GM19099 (cell line): ENCODE measurements at regions not wholly inside any gene's neighbourhood (a gene's known extent, or its start where the extent isn't known, plus 50 kb on each side); places are given as distances from the start of the nearest gene placed in this dataset.

Experiments used
- POLR2A ChIP-seq: IDR thresholded peaks from 3 replicates; pipeline ENCODE4 v1.6.1; 2011; ENCODE audit warnings: low read depth; ENCODE audit not compliant: insufficient read length; ENCODE audit errors: extremely low read depth

DNA sequence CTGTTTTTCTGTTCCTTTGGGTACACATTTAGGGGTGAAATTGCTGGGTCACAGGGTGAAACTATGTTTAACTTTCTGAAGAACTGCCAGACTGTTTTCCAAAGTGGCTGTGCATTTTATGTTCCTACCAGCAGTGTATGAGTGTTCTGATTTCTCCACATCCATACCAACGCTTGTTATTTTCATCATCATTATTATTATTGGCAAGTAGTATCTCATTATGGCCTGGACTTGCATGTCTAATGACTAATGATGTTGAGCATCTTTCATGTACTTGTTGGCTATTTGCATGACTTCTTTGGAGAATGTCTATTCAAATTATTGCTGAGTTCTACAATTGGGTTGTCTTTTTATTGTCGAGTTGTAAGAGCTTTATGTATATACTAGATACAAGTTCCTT lies 321.8 kb upstream of the HTR2A start:
- no peak for TF ChIP-seq POLR2A

DNA sequence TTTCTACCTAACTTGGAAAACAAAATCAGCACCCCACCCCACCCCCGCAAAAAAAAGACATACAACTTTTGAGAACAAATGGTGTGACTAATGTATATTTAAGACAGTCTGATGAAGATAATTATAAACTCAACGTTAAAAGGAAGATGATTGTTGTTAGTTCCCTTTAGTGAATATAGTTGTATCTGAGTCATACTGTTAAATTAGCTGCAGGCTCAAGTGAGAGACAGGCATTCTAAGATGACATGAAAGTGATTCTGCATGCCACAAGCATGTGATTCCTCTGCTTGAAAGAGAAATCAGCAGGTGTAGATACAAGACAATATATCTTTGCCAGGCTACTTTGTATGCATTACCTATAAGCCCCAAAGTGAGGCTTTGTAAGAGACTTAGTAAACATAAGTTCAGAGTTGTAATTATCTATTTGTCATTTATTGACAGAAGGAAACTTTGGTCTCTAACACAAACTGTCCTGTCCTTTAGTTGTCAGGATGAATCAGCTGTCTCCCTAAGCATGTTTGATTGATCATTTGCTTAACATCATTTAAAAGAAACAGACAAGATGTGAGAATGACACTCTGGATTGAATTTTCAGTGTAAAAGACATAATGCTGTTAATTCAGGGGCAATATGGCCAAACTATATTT lies 319.4 kb upstream of the HTR2A start:
- TF ChIP-seq POLR2A, result no peak

DNA sequence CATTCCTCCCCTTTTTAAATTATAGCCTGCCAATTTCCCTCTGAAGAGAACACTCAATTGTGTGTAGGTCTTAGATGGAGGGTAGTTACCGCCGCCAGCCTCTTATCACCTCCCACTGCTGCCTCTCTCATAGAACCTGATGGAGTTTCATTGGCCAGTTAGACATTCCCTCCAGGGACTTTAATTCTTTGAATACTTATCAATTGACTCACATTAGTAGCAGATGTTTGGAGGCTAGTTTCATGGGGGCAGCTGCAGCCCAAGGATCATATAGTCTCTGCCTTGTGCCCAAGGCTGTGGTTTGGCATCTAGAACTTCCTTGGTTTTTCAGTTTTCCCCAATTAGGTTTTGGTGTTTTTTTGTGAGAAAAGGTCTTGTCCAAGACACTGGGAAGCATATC lies 318.9 kb upstream of the HTR2A start:
- TF ChIP-seq POLR2A, result no peak

DNA sequence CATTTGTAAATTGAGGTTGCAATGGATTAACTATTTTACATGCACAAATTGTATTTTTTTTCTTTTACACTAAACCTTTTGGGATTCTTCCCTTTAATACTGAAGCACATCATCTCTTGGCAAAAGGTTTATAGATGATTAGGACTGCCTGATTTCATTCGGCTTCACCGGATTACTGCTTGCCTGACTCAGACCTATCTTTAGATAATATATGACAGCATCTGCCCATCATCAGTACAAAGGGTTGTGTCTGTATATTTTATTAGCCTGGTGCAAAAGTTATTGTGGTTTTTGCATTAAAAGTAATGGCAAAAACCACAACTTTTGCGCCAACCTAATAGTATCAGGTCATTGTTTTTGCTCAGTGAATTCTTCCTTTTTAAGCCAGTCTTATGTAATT lies 316.2 kb upstream of the HTR2A start:
- no peak for TF ChIP-seq POLR2A

DNA sequence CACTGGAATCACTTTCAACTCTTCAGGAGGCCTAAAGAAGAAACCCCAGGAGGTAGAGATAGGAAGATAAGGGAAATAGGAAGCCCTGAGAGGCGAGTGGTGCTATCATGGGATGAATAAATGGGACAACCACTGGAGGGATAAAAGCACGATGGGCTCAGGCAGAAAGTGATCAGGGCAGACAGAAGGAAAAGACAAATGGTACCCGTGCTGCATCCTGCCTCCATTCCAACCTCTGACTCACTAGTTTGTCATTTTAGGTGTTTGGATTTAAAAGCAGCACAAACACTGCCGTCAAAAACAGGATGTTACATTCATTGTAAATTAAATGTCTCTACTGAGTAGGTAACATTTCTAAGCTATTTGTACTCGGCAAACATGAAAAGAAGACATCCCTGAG lies 314.3 kb upstream of the HTR2A start:
- no peak for TF ChIP-seq POLR2A

DNA sequence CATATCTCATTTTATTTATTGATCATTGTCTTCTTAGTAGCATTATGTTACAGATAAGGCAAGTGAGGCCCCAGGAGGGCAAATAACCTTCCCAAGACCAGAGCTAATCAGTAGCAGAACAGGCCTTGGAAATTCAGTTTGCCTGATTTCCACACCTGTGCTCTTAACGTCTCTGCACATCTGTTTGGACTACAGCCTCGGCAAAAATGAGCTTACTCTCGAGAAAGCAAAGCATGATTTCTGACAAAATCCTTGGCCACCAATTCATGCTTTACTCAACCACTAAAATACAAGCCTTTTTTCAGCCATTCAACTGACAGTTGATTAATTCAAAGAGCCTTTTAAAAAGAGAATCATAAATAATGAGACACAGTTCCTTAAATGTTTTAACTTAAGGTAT lies 309.3 kb upstream of the HTR2A start:
- no peak for TF ChIP-seq POLR2A

DNA sequence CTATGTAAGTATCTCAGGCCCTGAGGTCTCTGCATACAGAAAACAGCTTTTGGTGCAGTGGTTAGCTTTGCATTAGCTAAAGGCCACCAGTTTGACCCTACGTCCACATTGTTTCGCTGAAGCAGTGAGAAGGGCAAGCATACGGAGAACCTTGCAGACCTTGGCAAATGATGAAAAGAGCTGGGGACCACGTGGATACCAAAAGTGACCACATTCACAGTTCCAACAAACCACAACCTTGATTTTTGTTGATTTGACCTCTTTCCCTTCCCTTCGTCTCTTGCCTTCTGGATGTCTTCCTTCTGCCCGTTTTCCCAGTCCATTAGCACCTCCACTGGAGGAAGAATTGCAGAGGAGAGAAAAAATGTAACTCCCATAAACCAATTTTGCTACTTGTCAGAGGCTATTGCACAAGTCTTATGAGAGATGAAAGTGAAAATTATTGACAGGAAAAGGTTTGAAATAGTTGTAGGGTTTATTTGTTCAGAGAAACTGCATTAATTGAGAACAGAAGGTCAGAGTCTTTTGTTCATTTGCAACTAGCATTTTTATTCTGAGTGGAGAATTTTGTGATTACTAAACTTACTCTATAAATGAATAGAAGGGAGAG lies 293.9 kb upstream of the HTR2A start:
- TF ChIP-seq POLR2A, result no peak

DNA sequence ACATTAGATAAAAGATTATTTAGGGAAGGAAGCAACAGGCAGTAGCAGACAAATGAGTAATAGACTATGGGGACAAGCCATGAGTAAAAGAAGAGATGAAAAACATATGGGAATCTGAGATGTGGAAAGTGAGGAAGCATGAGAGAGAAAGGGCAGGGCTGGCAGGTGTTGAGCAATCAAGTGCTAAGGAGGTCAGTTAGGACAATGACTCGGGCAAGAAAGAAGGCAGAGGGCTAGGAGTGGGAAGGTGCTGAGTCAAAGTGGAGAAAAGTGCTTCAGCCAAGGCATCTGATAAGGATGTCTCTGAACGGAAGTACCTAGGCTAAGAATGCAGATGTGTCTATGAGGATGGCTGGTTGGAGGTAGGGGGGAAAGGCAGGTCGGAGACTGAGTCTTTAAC lies 291.9 kb upstream of the HTR2A start:
- no peak for TF ChIP-seq POLR2A

DNA sequence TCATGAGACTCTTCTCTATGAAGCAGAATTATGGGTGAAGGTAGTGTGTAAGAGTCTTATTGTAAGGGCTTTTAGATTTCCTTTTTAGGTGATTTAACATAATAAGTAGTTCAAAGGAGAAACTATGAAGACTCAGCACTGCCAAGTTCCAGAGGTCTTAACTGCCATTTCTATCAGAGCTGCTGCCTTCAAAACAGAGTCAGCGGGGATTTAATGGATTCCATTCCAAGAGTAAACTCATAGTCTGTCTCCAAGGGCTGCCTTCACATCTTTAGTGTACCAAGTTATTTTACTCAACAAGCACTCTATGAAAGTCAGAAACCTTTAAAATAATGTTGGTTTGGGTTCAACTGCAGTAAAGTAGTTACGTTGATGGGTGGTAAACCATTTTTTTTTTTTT lies 289.6 kb upstream of the HTR2A start:
- TF ChIP-seq POLR2A, result no peak

DNA sequence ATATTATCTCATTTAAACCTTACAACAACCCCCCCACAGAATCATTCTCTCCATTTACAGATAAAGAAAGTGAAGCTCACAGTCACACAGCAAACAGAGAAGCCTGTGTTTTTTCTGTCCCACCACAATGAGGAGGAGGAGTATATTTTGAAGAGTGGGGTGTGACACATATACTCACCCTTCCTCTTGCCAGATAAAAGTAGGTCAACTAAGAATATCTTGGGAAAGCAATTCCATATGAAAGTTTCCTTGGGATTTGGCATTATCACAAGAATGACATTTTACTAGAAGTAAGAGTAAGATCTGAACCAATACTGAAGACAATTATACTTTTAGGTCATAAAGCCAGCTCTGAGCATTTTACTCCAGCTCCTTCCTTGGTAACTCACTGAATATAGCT lies 287.5 kb upstream of the HTR2A start:
- no peak for TF ChIP-seq POLR2A

DNA sequence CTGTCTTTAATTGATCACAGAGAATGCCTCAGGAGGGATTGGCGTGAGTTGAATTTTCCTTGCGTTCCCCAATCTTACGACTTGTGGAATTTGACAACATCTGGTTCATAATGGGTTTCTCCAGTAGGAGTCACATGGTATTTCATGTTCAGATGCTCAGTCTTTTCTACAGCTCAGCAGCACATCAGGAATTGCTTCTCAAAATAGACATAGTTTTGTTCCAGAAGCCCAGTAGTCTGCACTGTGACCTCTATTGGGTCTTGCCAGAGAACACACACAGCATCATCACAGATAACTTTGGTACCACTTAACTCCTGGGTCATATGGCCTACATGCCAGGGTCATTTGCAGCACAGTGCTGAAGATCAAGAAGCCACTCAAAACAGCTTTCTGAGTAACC lies 282.5 kb upstream of the HTR2A start:
- no peak for TF ChIP-seq POLR2A

DNA sequence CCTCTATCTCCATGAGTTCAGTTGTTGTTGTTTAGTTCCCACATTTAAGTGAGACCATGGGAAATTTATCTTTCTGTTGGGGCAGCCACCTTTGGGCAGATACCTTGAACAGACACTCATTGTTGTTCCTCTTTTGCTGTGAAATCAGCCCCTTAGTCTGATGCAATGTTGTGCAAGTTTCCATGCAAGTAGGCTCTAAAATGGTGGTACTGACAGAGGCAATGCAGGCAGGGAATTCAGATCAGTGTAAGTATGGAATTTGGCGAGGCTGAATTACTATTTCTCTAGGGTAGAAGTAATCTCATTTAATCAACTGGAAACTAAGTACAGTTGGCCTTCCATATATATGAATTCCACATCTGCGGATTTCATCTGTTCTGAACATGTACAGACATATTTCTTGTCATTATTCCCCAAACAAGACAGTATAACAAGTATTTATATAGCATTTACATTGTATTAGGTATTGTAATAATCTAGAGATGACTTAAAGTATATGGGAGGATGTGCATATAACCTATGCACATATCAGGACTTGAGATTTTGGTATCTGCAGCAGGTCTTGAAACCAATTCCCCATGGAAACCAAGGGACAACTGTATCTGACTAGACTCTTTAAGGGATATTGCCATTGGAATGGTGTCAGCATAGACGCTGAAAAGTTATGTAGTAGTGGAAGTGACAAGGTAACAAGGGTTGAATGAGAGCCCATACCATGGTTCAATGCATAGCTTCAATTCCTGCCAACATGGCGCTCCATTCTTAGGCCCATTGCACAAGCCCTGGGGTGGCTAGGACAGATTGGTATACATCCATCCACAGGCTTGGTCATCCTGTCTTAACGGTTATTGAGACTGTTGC lies 281.5 kb upstream of the HTR2A start:
- no peak for TF ChIP-seq POLR2A

DNA sequence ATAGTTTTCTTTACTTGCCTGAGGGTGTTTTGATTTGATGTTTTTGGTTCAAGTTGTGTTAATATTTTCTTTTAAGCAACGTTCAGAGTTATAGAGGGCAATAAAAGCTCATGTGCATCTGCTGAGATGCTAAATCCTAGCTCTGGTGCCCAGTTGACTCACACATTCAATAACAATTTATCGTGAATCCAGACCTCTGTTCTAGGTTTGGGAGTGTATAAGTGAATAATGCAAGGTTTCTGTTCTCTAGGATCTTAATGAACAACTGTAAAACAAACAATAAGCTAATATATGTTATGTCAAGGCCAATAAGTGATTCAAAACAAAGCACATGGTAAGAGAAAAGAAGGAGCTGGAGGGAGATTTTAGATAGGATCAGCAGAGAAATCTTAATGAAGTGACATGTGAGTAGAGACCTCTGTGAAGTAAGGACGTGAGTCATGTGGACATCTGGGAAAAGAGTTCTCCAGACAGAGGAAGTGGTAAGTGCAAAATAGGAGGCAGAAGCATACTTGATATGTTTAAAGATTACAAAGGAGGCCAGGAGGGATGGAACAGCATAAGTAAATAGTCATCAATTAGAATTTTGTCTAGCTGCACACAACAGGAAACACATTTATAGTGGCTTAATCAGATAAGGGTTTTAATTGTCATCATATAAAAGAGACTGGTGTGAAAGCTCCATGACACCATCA lies 278.5 kb upstream of the HTR2A start:
- TF ChIP-seq POLR2A, result no peak

DNA sequence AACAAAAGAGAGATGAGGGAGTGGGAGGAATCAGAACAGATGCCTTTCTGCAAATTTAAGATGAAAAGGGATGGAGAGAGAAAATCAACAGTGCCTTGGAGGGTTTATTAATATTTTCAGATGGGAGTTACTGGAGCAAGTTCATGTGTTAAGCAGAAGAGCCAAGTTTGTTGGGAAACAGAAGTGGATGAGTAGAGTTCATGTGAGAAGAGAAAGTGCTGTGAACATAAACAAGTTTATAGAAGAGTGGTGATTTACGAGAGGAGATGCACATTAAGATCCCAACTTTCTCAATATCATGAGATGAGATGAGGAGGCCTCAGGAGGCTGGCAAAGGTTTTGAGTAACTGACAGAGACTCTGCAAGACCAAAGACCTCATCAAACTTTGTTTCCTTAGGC lies 274.1 kb upstream of the HTR2A start:
- no peak for TF ChIP-seq POLR2A

DNA sequence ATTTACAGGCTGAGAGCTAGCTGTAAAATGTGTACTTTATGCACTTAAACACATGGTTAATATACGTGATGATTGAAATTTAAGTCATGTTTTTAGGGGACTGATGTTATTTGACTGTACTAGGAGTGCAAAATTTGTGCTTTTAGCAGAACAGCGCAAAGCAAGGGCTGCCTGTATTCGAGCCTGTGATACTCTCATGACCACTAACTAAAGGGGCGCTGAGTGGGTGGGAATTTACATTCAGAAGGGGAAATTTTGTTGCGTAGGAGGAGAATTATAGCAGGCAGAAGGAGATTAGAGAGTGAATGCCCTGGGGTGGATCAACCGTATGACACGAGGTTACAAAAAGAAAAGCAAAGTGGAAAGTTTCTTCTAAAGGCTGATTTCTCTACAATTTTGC lies 271.8 kb upstream of the HTR2A start:
- no peak for TF ChIP-seq POLR2A
